Activated CD4-positive, alpha-beta T cell treated with anti-CD3 and anti-CD28 coated beads, Interleukin-2, amount 50 U/mL, for 4 hours (primary cell): ENCODE measurements at regions not wholly inside any gene's neighbourhood (a gene's known extent, or its start where the extent isn't known, plus 50 kb on each side); places are given as distances from the start of the nearest gene placed in this dataset.
"Not testable (repeated sequence)": the region's sequence is repeated elsewhere in the genome, so short reads cannot be mapped to it uniquely, and the experiment has no call there.

Experiments
- DNase-seq, 2 experiments: peaks; one replicate each; pipeline ENCODE4 v3.0.0-alpha.2; 2020

DNA sequence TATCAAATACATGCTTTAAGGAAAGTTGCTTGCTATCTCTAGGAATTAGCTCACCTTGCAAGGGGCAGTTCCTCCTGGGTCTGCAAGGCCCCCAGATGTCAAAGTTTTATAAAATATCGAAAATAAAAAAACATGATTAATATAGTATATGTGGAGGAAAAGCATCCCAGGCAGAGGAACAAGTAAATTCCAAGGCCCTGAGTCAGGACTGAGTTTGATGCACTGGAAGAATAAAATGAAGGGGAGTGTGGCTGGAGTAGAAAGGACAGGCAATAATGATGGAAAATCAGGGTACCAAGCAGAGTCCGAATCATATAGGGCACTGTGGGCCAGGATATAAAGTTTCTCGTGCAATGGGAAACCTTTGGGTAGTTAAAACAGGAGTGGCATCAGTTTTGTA lies 112.4 kb upstream of the EEPD1 start:
- DNase-seq, result no peak

DNA sequence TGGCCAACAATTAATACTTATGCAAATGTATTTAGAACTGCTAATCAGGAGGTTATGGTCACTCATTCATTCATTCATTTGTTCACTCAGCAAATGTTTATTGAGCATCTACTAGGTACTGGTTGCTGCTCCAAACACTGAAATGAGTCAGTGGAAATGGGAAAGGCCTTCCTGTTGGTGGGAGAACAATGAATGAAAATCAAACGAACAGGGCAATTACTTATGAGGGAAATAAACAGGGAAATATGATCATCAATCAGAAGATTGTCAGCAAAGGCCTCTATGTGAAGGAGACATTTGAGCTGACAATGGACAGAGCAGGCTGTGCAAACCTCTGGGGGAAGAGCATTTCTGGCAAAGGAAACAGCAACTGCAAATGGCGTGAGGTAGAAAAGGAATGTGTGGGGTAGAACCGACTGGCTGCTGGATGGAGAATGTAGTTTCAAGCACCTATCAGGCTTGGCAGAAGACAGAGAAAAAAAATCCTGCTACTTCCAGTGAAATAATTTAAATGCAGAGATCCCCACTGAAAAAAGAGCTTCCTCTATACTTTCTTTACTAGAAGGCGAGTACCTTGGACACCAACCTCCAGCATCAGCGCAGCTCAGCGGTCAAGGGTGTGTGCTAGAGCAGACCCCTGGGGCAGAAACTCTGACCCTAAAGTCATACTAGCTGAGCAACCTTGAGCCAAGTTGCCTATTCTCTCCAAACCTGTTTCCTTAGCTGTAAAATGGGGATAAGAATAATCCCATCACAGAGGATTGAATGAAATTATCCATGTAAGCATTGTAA lies 108.8 kb upstream of the EEPD1 start:
- DNase-seq, result no peak

DNA sequence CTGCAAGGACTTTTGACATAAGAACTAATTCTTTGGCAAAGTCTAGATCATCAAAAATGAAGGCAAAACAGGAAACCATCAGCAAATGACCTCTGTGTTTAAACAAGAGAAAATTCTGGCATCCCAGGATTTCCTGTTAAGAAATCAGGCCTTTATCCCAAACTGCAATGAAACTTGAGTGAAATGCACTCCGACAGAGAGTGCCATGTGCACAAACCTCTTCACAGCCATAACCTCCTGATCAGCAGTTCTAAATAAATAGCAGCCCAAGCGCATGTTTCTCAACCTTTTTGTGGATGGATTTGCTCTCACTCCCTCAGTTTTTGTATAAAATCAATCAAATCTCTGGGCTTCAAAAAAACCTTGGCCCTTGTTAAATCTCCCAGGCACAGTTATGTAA lies 107.7 kb upstream of the EEPD1 start:
- no peak for DNase-seq

DNA sequence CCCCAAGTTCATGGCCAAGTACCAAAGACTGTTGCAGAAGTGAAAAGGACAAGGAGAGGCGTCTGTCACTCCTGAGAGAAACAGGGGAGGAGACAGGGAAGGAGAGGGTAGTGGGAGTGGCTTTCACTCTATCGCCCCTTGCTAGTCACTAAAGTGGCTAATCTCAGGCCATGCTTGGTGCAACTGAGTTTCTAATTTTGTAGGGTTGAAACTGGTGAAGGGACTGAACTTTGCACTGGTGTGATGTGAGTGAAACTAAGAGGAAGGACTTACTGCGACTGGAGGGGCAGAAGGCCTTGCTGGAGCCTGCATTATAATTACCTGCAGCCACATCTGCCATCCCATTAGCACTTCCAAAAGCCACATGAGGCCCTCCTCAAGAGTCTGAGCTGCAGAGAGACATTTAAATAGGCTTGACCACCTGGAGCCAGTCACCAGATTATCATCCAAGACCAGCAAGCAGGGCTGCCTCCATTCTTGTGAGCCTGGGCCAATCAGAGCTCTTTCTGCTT lies 107.2 kb upstream of the EEPD1 start:
- DNase-seq, result no peak

DNA sequence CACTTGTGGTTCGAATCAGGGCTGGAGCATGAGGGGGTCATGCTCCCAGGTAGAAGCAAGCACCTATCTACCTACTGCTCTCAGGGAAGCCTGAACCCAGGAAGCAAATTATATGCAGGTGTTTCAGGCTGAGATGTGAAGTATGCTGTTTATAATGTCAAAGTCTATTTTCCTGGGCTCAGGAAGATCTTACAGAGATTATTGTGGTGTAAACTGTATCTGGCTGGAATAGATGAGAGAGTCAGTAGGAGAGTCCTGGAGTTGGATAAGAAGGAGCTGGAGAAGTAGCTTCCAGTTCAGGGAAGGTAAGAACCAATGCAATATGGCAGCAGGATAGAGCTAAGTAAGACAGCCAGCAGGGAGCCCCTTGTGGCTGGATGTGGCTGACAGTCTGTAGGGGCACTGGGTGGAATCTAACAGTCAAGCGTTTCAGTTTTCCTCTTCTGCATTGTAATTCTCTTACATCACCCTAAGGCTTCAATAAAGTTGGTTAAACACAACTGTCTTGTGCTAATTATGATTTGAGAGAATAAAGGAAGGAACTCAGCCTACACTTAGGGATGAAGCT lies 105.9 kb upstream of the EEPD1 start:
- DNase-seq, result no peak

DNA sequence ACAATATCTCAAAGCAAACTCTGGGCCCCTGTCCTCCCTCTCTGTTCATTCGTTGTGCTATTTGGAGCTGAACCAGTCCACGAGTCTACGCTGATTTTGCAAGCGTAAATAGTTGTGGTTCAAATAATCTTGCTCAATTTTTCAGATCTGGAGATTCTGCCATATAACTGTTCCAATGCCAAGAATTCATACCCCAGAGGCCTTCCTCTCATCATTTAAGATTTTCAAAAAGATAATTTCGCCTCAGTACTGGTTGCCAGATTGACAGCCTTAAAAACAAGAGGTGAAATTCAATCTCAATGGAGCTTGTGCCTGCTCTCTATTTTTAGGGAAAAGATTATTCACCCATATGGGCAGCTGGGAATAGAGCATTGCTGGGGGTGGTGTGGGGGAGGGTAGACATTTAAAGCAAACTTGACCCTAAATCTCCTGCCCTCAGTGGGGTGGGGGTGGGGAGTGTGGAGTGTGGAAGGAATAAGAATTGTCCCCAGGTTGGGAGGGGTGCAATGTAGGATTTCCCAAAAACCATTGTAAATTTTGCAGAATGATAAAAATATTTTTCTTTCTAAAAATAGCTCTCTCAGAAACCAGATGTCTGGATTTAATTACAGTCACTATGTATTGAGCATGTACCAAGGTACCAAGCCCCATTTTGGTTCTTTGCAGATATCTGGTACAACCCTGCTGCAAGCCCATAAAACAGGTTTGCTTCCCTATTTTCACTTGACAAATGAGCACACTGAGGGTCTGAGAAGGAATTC lies 104.7 kb upstream of the EEPD1 start:
- DNase-seq, result no peak

DNA sequence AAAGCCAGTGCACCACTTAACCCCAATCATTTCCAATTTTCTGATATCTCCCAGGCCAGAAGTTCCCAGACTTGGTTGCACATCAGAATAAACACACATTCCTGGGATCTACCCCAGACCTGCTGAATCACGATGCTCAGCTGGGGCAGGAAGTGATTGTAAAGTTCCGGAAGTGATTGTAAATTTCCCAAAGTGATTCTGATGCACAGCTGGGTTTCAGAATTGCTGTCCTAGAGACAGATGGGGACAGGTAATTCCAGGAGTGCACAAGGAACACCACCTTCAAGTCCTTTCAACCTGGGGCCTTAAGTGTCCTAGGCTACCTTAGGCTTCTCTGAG lies 104.2 kb upstream of the EEPD1 start:
- no peak for DNase-seq

DNA sequence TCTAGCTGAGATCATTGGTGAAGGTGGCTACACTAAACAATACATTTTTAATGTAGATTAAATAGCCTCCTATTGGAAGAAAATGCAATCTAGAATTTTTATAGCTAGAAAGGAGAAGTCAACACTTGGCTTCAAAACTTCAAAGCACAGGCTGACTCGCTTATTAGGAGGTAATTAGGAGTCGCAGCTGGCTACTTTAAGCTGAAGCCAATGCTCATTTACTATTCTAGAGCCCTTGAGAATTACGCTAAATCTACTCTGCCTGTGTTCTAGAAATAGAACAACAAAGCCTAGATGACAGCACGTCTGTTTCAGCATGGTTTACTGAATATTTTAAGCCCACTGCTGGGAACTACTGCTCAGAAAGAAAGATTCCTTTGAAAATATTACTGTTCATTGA lies 101.6 kb upstream of the EEPD1 start:
- no peak for DNase-seq

DNA sequence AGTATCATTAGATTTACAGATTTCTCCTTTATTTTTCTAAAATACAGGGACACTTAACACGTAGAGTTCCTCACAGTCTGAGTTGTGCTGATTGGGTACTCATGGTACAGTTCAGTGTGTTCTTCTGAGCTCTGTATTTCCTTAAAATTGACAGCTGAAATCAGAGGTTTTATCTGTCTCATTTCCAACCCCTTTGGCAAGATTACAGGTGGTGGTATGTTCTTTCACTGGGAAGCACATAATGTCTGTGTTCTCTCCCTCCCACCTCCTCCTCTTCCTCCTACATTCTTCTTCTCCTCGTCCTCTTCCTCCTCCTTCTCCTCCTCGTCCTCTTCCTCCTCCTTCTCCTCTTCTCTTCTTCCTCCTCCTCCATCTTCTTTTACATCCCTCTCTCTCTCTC lies 99.5 kb upstream of the EEPD1 start:
- DNase-seq, result no peak

DNA sequence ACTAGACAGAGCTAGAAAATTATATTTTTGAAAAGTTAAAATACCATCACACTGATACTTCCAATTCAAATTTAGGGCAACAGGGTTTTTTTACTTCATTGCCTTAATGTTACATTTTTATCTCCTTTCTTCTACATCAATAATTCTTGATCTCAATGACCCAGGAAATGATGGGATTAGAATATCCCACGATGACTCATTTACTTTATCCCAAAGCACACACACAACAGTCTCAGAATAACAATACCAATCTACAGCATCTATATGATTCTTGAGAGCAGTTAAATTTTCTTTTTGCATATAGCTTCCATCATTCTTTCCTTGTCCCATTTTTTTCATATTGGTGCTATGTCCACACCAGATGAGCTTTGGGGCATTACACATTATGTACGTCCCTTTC lies 98.4 kb upstream of the EEPD1 start:
- DNase-seq, result no peak

DNA sequence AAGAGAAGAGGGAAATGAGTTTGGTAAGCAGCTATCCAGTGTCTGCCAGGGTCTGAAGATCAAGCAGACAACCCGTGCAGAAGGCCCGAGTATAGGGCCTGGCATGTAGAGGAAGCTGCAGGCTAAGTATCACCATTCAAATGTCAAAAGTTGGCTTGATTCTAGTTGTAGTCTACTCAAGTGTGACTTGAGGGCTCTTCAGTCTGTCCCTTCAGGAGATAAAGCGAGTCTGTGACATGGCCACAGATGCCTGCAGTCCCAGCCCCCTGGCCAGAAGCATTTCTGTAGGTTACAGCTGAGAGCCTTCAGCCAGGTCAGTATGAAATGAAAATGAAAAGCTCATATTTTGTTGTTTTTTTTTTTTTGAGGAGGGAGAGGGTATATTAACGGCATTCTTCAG lies 97.8 kb upstream of the EEPD1 start:
- no peak for DNase-seq

DNA sequence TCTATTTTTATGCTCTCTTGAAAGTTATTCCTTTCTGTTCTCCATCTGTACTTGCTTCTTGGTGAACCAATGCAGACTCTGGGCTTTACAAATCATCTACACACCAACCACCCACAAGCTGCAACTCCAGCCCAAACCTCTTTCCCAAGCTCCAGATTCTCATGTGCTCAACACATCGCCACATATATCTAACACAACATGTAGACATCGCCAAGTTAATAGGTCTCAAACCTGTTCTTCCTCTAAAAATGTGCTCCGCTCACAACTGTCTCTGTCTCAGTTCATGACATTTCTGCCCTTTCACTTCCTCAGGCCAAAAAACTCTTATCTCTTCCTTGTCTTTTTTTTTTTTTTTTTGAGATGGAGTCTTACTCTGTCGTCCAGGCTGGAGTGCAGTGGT lies 95.7 kb upstream of the EEPD1 start:
- DNase-seq, result no peak

DNA sequence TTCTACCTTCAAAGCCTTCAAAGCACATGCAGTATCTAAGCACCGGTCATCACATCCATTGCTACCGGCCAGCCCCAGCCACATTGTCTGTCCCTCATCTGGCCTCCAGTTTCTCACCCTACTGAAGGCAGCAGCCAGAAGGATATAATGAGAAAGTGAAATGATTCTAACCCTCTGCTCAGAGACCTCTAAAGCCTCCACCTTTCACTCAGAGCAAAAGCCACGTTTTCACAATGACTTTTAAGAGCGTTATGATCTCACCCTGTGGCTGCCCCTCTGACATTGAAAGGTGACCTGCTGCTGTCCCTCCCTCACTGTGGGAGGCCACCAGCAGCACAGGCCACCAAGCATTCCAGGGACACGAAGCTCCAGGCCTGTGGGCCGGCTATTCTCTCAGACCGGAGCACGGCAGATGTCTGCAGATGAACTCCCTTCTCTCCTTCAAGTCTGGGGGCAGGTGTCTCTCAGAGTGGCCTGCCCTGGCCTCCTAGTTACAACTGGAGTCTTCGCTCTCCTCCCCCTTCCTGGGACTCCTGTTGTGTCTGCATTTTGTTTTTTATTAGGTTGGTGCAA lies 94.9 kb upstream of the EEPD1 start:
- DNase-seq, result no peak

DNA sequence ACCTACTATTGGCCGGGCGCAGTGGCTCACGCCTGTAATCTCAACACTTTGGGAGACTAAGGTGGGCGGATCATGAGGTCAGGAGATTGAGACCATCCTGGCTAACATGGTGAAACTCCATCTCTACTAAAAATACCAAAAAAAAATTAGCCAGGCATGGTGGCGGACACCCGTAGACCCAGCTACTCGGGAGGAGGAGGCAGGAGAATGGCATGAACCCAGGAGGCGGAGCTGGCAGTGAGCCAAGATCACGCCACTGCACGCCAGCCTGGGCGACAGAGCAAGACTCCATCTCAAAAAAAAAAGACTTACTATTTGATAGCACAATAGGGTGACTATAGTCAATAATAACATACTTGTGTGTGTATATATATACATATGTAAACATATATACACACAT lies 92.7 kb upstream of the EEPD1 start:
- not testable (repeated sequence) for DNase-seq

DNA sequence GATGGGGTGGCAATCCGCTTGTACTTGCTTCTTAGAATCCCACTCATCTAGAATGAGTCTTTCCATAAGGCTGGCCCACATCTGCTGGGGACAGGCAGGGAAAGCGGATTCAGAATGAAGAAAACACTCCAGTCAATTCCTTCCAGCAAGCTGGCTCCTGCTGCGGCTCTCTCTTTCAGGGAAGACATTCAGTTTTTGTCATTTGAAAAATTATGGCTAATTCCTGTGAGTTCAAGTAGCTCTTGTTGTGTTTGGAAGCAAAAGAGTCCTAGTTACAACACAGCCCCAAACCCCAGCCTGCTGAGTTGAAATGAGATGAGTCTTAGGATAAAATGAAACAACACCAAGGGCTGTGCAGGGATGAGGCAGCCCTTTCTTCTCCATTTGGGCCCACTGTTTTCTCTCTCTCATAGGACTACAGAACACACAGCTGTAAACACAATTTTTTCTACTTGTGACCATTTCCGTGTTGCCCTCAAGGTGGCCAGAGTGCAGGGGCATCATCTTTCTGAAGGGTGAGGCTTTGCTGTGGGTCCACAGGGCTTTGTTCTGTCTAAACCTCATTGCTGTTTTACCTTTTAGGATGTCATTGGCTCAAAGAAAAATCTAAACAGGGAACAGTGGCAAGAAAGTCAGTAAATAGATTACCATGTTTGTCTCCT lies 90.8 kb upstream of the EEPD1 start:
- DNase-seq, result no peak

DNA sequence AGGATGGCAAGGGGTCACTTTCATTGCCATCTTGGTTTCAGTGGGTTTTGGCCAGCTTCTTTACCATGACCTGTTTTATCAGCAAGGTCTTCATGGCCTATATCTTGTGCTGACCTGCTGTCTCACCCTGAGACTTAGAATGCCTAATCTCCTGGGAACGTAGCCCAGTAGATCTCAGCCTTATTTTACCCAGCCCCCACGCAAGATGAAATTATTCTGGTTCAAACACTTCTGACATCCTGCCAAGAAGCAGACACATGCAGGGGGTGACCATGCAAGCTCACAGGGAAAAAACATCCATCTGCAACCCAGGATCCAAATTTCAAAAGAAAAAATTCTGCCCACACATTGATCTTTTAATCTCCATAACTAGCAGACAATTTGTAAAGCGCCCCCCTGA lies 88.4 kb upstream of the EEPD1 start:
- no peak for DNase-seq

DNA sequence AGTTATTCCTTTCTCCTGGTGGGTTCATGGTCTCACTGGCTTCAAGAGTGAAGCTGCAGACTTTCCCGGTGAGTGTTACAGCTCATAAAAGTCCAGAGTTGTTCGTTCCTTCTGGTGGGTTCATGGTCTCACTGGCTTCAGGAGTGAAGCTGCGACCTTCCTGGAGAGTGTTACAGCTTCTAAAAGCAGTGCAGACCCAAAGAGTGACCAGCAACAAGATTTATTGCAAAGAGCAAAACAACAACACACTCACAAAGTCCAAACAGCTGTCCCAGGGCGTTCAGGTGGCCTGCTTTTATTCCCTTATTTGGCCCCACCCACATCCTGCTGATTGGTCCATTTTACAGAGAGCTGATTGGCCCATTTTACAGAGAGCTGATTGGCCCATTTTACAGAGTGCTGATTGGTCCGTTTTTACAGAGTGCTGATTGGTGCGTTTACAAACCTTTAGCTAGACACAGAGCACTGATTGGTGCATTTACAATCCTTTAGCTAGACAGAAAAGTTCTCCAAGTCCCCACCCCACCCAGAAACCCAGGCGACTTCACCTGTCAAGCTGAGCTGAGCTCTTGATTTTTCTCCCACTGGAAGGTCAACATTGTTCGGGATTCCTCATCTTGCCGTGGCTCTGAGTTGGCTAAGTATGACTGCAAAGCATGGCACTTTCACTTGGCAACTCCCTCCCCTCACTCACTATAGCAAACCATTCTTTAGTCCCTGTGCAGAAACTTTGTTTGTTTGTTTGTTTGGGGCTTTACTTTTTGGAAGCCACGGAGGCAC lies 87.3 kb upstream of the EEPD1 start:
- DNase-seq, result not testable (repeated sequence)

DNA sequence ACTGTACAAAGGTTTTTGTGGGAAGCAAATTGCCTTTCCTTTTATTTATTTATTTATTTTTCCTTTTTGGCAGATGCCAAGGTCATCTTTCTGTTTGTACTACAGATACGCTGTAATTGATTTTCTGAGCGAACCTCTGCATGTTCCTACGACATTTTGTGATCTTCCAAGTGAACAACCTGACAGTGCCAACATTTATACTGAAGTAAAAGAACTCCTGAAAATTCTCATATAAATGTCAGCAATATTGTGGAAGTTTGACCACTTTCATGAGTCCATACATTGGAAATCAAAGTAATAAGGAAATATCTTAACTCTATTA lies 86.8 kb upstream of the EEPD1 start:
- DNase-seq, result no peak

DNA sequence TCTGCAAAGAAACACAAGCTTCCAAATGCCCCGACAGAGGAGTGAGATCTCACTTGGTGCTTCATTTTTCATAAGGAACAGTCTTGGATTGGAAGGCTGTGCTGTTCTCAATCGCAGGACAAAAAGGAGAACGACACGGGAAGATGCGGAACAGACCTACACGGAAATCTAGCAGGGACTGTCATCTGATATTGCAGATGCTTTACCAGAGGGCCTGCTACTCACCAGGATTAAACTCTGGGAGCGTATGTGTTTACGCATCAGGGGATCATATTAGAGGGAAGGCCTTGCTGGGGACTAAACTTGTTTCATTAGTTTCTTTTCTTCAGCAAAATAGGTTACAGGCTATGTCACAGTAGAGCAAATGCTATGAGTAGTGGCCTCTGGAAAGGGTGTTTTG lies 82.8 kb upstream of the EEPD1 start:
- DNase-seq, result no peak

DNA sequence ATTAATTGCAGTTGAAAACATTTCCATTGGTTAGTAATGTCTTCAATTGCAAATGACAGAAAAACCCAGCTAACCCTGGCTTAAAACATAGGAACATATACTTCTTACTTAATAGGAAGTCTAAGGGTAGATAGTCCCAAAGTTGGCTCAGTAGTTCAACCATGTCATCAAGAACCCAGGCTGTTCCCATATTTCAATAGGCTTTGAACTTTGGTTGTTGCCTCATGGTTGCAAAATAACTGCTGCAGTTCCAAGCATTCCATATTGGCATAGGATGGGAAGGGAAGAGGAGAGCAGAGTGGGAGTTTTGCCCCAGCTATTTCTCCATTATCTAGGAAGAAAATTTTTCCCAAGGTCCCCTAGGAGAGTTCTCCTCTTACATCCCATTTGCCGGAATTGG lies 81.4 kb upstream of the EEPD1 start:
- DNase-seq, result no peak

DNA sequence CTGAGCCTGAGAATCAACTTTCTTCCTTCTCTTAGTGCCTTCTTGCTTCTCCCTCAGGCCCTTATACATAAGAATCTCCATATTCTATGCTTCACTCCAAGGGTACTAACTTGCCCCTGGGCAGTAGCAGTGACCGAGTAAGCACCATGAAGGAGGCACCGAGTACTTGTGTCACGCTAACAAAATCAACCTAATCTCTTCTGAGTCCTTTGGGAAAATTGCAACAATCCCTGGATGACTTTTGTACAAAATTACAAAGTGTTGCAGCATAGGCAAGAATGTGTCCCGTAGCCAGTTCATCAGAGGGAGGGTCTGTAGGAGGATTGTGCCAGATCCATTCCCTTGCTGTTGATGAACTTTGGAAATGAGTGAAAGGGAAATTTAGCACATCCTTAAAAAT lies 80.4 kb upstream of the EEPD1 start:
- DNase-seq, result no peak

DNA sequence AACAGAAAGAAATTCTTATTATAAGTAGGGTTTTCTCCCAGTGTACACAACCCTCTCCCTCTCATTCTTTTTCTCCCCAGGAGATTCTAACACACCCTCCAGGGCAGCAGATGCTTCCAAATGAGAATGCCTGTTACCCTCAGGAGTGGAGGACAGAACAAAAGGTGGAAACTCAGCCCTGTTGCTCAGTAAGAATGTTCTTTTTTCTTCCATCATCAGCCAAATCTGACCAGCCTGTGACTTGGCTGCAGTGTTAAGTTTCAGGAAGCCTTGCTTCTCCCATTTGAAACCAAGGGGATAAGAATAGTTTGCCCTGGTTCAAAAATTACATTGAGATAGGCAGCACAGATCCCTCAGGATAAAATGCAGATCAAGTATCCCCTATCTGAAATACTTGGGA lies 77.5 kb upstream of the EEPD1 start:
- no peak for DNase-seq

DNA sequence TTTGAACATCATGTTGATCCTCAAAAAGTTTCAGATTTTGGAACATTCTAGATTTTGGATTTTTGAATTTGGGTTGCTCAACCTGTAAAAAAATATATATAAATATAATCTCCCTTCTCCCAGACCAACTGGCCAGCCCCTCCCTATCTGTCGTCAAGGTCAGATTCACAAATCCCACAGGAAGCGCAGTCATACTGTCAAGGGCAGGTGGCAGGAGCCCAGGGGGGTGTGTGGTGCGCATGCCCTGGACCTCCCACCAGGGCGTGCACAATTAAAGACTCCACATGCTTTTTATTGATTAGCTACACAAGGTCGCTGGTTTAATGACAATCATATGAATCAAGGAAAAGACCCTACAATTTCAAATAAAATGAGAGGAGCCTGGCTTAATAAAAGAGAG lies 77.0 kb upstream of the EEPD1 start:
- DNase-seq, result no peak
